Kasumi-1 (cell line): ENCODE measurements at regions not wholly inside any gene's neighbourhood (a gene's known extent, or its start where the extent isn't known, plus 50 kb on each side); places are given as distances from the start of the nearest gene placed in this dataset.
"Not testable (repeated sequence)": the region's sequence is repeated elsewhere in the genome, so short reads cannot be mapped to it uniquely, and the experiment has no call there.

Source experiments
- DNase-seq, 2 experiments: peaks; one replicate each; lab custom pipeline; 2025; lab: John Stamatoyannopoulos, UW

DNA sequence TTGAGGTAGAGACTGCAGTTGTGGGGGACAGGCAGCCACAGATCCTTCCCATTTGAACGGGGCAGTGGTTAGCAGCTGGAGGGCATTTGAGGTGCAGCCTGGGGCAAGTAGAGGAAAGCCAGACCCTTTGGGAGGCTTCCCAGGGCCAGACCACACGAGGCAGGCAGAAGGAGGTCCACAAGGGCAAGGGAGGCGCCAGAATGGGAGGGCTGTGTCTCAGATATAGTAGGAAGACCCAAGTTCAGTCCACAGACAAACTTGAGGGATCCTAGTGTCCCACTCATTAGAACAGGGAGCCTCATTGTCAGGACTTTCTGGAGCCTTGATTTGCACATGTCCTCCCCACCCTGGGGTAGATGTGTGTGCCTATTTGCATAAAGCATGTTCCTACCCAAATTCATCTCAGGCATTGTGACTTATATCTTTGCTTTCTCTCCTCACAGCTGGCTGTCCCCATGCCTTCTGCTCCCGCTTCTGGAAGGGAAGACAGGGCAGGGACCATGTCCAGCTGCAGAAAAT, 166.0 kb downstream of the VEGFA start:
- no peak for DNase-seq

DNA sequence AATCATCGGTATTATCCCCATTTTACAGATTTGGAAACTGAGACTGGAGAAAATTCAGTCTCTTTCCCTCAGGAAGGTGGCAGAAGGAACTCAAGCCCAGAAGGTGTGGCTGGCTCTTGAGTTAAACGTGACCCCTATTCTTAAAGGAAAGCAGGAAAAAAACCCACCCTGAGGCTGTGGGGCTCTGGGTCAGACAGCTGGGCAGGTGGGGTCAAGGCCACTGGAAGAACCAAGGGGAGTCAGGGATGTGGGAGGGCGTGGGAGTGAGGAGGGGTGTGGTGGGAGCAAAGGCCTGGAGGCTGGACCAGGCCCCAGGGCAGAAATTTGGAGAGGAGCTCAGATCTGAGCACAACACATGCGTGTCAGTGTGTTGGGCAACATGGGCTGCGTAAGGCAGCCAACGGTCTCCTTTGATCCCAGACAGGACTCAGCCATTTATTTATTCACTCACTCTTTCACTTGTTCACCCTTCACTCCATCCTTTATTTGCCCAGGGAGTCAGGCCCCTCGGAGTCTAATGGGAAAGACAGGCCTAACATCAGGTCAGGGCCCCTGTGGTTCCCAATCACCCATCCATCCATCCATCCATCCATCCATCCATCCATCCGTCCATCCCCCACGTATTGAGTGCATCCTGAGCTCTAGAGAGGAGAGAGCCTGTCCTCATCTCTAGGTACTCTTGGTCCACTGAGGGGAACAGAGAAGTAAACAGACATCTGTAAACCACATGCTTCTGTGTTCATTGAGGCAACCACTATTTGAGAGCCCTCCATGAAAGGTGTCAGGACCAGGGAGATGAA, 165.0 kb downstream of the VEGFA start:
- DNase-seq, result no peak

DNA sequence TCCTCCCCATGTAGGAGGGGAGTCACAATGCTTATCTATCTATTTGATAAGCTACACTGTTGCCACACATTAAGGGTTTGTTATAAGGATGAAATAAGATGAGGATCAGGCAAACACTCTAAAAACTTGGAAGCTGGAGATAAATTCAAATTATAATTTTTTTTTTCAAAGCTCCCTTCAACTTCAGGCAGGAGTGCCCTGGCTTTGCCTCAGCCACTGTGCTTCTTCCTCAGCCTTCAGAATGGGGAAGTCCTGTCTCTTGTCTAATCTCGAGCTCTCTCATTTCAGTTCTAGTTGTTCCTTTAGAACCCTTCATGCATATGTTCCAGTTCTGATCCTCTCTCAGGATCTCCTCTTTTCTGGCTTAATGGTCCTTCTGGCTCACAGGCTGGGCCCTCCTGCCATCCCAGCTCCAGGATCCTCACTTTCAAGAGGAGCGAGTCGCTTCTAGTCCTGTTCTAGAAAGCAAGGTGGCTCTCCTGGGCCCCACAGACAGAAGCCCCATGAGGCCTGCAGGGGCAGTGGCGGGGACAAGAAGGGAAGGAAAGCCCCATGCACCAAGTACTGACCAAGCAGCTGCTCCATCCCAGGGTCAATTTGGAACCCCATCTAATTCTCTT, 164.3 kb downstream of the VEGFA start:
- DNase-seq, result no peak

DNA sequence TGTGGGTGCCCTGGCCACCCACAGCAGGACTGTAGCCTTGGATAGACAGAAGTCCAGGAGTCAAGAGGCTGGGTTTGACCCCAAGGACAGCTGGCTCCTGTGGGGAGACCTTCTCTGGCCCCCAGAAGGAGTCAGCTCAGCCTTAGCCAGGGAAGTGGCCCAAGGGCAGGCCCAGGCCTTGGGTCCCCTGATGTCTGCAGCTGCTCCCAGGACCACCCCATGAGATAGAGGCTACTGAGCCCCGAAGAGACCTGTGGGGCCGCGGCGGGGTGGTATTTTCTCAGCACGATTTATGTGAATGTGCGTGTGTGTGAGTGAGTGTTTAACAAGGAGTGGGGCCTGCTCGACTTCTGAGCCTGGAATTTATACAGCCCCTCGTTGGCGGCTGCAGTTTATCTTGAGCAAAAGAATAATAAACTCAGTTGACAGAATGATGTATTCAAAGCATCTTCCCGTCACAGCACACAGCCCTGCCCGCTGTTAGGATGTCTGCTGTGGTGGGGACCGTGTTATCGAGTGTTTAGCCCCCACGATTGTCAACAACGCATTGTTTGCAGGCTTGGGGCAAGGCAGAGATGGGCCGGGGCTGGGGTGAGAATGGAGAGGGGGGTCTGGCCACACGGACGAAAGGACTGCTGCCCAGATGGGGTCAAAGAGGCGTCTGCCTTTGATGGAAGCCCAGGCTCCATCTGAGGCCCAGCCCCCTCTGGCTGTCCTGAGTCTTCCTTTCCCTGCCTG, 163.3 kb downstream of the VEGFA start:
- no peak for DNase-seq

DNA sequence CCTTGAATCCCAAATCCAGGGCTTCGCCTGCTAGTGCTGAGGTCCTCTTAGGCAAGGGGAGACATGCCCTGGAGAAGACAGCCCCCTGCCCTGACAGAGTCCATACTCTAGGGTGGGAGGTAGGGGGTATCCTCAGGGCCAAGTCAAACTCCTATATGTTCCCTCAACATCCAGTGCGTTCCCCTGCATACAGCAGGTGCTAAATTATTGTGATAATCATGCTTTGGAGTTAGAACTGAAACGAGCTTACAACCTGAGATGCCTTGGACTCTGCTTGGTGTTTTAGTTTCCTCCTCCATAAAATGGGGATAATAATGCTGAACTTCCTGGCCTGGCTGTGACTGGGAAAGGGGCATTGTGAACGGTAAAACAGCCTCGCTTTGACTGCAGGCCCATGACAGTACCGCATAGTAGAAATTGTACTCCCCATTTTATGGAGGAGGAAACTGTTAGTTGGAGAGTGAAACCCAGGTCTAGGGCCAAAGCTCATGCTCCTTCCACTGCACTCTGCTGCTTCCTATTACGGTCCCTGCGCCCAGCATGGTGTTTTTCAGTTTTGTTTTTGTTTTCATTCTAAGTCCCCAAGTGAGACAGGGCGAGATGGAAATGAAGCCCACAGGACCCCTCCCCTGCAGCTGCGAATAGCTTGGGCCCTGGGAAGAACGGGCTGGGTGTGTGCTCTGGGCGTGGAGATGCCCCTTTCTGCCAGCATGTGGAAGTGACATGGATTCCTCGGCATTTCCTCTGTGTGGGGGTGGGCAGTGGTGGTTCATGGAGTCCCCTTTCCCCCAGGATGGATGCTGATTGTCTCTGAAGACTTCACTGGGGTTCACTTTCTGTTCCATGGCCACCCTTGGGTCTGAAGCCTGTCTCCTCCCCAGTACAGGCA, 162.5 kb downstream of the VEGFA start:
- DNase-seq, result no peak

DNA sequence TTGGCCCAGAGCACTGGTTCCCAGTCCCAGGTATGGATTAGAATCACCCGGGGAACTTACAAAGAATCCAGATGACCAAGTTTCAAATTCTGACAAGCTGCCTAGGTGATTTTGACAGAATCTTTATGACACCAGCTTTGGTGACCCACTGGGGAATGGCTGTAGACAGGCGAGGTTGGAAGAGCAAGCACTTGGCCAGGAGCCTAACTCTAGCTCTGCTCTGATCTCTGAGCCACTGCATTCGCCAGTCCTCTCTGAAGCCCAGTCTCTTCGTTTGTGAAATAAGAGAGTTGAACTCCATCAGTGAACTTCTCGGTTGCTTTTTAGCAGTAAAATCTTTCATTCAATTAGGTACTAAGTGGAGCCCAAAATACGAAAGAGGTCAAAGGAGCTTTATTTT, 161.2 kb downstream of the VEGFA start:
- no peak for DNase-seq

DNA sequence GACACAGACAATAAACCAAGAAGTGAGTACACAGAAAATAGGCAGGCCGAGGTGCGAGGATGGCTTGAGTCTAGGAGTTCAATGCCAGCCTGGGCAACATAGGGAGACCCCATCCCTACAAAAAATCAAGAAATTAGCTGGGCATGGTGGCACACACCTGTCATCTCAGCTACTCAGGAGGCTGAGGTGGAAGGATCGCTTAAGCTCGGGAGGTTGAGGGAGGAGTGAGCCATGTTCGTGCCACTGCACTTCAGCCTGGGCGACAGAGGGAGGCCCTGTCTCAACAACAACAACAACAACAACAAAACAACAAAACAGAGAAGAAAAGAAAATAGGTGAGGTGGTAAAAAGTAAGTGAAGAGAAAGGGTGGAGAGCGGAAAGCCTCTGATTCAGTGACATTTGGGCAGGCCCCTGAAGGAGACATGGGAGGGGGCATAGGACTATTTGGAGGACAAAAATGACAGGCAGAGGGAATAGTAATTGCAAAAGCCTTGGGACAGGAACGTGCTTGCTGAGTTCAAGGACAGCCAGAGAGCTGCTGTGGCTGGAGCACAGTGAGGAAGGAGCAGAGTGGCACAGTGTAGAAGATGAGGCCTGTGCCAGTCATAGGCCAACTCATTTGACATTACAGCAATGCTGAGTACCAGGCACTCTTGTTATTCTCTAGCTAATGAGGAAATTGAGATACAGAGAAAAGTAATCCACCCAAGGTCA, 160.6 kb downstream of the VEGFA start:
- no peak for DNase-seq

DNA sequence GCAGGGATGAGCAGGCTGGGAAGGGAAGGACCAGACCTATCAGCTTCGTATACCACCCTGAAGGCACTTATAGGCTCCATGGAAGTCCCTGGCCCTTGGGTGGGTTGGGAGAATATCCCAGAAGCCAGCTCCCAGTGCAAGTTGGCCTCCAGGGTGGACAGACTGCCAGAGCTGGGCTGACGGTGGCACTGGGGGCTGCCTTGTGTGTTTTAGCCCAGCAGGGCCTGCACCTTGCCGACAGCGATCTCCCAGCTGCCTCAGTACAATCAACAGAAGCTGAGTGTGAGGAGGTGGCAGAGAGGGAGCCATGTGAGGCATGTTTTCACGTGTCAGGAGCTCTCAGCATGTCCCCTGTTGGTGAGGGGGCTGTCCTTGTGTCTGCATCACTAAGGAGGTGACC, 159.5 kb downstream of the VEGFA start:
- no peak for DNase-seq

DNA sequence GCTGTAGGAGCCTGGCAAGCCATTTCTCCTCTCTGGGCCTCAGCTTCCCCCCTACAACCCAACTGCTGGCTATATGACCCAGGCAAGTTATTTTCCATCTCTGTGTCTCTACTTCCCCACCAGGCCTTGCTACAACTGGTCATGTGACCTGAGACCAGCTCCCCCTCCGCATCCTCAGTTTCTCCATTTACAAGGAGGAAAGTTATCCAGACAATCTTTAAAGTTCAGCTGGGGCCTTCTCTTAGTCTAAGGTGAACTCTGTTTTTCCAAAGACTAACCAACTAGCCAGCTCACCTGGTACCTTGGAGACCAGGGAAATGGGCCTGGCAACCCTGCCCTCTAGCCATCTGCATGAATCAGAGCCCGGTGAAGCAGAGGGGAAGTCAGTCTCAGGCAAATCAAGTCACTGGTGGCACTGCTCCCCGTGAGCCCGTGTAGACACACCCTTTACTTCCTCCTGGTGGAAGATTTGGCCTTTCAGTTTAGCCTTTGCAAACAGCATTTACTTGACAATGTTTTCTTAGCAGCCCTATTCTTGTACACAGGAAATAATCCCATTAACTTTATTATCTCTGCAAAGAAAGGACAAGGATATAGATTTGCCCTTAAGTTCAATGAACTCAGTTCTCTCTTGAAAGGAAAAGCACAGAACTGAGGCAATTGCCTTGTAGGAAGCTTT, 157.7 kb downstream of the VEGFA start:
- no peak for DNase-seq

DNA sequence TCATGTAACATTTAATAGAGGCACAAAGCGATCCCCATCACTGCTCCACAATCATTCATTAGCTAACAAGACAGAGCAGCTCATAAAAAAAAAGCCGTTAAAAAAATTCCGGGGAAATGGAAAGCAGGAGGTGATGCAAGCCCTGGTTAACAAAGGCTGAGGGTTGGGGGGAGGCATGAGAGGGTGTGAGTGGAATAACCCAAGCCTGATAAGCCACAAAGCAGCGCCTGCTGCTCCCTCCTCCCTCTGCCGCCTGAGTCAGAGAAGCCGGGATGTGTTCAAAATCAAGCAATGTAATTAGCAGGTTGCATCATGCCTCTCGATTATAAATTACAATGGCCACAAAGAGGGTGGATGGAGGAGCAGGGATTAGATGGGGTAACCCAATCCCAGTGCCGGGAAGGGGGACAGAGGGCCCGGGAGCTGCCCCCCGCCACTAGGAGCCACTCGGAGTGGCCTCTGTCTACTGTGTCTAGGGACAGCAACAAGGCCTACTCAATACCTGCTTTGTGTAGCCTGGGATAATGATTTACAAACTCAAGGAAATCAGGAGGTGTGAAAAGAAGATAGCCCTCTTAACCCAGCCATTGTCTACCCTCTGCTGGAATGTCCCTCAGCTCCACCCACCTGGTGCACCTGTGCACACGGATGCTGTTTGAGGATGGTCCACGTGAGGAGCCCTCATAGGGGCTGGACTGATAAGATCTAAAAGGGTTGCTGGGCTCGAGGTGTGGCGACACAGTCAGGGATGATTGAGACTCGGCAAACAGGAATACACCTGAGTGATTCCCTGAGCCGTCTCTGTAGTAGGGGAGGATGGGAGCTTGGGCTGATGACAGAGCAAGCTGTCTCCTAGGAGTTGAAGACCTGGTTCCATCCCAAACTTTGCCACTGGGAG, 156.9 kb downstream of the VEGFA start:
- DNase-seq, result no peak

DNA sequence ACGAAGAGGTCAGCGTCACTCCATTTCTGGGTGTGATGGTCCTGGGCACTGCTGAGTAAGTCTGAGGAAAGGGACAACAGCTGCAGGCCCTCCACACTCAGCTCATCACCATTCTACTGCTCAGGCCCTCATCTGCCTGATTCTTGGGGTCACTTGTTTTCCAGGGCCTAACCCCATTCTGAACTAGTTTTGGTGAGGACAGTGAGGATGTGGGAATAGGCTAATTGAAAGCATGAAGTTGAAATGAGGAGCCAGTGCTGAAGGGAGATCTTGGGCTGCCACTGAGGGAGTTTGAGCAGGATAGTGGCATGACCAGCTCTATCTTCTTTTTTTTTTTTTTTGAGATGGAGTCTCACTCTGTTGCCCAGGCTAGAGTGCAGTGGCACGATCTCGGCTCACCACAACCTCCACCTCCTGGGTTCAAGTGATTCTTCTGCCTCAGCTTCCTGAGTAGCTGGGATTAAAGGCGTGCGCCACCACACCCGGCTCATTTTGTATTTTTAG, 155.7 kb downstream of the VEGFA start:
- DNase-seq, result not testable (repeated sequence)

DNA sequence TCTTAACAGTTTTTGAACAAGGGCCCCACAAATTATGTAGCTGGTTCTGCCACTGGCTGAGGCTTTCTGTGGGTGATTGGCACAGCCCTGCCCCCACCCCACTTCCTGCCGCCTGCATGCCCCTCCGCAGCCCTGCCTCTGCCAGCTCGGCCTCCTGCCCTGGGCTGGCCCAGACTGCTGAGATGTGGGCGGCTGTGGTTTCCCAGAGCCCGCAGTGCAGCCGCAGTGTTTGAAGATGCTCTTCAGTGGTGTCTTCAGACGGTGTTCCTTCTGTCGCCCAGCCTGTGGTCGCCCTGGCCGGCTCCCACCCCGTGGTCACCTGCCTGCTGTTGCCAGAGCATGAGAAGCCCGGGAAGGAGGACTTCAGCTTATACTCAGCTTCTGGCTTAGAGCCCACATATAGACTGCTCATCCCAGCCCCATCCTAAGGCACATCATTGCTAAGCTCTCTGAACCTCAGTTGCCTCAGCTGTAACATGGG, 154.3 kb downstream of the VEGFA start:
- no peak for DNase-seq

DNA sequence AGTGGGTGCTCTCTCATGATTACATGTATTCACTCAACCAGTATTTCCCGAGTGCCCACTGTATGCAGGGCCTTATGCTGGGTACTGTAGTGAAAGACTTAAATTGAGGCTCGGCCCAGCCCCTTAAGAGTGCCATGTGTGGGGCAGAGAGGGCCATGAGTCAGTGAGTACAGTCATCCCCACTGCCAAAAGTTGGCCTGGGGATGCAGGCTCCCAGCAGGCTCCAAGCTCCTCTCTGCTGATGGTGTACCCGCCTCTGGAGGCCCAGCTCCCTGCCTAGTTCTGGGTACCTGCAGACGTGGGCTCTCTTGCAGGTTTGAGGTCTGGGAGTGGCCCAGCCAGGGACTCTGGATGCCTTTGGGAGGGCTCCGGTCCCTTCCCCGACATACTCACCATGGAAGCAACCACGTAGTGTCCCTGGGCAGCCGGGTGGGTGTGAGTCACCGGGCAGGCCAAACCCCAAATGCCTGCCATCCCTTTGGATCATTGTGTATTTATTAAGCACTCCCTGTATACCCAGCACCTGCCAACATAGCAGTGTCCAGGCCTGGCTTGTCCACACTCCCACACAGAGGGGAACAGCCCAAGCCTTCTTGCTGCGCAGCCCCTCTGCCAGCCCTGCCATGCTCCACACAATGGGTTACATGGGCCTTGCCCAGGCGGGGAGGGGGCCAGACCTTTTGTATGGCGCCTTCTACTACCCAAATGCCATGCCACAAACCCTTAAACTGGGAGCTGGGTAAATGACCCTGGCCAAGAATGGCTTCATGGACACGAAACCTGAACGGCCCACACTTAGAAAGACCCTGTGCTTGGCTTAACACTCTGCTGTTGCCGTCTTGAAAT, 153.6 kb downstream of the VEGFA start:
- DNase-seq, result no peak

DNA sequence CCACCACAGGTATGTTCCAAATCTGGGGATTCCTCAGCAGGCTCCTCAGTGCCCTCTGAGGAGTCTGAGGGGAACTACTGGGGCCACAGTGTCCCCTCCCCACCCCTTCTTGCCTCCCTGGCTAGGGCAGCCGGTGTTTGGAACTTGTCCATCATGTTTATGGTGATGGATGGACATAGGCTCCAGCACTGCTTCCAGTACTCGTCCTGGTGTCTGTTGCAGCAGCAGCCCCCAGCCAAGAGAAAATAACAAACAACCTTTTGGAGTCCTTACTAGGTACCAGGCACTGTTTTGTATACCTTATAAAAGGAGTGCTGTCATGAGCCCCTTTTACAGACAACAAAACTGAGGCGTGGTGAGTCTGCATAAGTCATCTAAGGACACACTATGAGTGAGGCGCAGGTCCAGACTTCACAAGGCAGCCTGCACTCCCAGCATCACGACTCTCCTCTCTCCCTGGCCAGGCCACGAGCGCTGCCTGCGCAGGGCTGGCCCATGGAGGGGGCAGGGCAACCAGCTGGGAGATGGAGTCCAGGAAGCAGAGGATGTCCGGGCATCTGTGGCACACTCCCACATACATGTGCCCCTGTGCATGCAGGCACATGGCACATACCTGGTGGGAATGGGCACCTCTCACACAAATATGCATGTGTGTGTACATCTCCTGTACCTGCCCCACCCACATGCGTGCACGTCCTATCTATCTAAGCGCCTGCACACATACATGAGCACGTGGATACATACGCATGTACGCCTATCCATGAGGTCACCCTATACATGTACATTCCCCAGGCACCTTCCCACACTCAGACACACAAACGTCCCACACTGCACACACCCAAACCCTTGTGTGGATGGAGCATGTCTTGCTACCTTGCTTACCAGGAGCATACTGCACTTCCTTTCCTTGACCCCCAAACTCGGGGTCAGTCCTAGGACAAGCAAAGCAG, 152.7 kb downstream of the VEGFA start:
- DNase-seq, result no peak

DNA sequence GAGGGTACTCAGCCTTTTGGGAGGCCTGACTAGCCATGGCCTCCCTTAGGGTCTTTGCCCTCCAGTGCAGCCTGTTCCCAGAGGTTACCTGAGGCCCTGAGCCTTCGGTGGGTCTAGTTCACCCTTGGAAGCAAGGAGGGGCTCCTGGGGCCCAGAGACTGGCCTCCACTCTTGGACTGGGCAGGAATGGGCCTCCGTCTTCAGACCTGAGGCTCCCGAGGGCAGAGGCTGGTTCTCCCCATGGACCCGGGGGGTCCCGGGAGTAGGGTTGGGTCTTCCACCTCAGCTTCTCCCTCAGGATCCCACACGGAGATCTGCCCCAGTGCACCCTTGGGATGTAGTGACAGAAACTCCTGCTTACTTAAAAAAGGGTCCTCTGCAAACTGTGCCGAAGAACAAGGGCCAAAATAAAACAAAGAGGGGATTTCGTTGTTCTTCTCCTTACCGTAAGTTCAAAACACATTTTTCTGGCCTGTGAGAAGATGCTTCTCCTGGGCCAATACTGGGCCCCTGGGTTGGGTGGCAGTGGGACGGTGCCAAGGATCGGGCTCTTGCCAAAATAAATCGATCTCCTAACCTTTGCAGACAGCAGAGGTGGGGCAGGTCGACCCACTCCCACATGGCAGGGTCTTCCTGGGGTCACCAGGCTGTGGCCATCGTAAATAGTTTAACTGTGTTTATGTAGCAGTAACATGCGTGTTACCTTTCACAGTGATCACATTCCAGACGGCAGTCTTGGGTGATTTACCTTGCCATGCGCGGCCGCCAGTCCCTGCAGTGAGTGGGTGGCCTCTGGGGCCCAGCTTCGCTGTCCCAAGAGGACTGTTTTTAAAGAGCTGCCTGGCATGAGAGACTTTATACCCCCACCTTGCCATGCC, 151.8 kb downstream of the VEGFA start:
- no peak for DNase-seq

DNA sequence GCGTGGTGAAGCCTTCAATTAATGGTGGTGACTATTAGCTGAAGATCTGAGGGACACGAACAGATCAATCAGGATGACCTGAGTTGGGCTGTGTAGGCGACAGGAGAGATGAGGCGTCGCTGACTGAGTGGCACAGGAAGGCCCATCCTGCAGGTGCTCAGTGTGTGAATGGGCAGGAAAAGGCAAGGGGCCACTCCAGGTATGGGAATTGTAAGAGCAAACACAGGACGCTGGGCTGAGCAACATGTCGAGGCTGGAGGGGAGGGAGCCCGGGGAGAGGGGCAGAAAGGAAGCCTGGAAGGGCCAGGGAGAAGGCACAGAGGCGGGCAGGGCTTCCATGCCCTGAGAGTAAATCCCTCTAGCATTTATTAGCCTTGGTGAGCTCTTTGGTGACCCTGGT, 151.0 kb downstream of the VEGFA start:
- DNase-seq, result no peak
